LNCaP clone FGC (cell line): ENCODE measurements at regions not wholly inside any gene's neighbourhood (a gene's known extent, or its start where the extent isn't known, plus 50 kb on each side); places are given as distances from the start of the nearest gene placed in this dataset.

ENCODE experiments used
- DNase-seq: peaks from one replicate; pipeline ENCODE4 v3.0.0-alpha.2; 2011; ENCODE audit warnings: low read depth
- H3K4me3 ChIP-seq: 2 replicates; pipeline ENCODE4 v1.5.1; 2011; ENCODE audit warnings: mild to moderate bottlenecking, low read depth, low read length, control low read depth
- TF ChIP-seq, protein P1 (sequence below): IDR thresholded peaks from 2 replicates; pipeline ENCODE4 v1.5.1; 2012; ENCODE audit warnings: mild to moderate bottlenecking; ENCODE audit not compliant: control insufficient read depth, insufficient read depth; ENCODE audit errors: extremely low read depth

- H3K4me3 ChIP-seq: no peak overlapping the region
- TF ChIP-seq, protein P1, sequence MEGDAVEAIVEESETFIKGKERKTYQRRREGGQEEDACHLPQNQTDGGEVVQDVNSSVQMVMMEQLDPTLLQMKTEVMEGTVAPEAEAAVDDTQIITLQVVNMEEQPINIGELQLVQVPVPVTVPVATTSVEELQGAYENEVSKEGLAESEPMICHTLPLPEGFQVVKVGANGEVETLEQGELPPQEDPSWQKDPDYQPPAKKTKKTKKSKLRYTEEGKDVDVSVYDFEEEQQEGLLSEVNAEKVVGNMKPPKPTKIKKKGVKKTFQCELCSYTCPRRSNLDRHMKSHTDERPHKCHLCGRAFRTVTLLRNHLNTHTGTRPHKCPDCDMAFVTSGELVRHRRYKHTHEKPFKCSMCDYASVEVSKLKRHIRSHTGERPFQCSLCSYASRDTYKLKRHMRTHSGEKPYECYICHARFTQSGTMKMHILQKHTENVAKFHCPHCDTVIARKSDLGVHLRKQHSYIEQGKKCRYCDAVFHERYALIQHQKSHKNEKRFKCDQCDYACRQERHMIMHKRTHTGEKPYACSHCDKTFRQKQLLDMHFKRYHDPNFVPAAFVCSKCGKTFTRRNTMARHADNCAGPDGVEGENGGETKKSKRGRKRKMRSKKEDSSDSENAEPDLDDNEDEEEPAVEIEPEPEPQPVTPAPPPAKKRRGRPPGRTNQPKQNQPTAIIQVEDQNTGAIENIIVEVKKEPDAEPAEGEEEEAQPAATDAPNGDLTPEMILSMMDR: no peak
- no peak for DNase-seq
These were observed 133.9 kb downstream of the ZNF281 start for GRCh38 chr1:200275816-200276453.

- DNase-seq: no peak
- TF ChIP-seq, protein P1: no peak
- no peak overlapping the region for H3K4me3 ChIP-seq
These were observed 134.4 kb downstream of the ZNF281 start for GRCh38 chr1:200275415-200275814.

GRCh38 chr1:200274116-200274515 is 135.7 kb downstream of the ZNF281 start:
- DNase-seq: no peak
- no peak overlapping the region for H3K4me3 ChIP-seq
- TF ChIP-seq, protein P1: no peak

GRCh38 chr1:200272481-200273068 is 137.3 kb downstream of the ZNF281 start:
- TF ChIP-seq, protein P1: no peak

GRCh38 chr1:200269256-200269655 is 140.6 kb downstream of the ZNF281 start:
- H3K4me3 ChIP-seq: no peak overlapping the region
- TF ChIP-seq, protein P1: no peak
- no peak for DNase-seq

More at GRCh38 chr1:200272481-200273068, 137.3 kb downstream of the ZNF281 start:
- no peak for DNase-seq
- H3K4me3 ChIP-seq: no peak overlapping the region

- no peak overlapping the region for H3K4me3 ChIP-seq
- TF ChIP-seq, protein P1: no peak
- no peak for DNase-seq
These were observed 141.9 kb downstream of the ZNF281 start for GRCh38 chr1:200267937-200268336.

DNA sequence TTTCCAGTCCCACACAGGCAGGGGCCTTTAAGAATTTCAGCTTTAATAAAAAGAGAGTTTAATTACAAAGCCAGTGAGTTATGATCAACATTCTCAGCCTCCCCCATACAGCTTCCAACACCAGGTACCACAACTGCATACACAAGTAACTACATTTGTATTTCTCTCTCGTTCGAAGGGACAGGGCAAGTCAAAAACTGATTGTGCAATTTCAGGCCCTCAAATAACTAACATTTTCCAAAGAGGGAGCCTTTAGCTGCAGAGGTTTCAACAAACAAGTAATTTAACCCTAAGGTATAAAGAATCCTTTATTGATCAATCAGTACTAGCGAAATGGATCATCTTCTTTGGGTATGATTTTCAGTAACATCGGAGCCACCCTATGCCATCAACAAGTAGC is 142.4 kb downstream of the ZNF281 start:
- no peak for DNase-seq
- TF ChIP-seq, protein P1: no peak
- no peak overlapping the region for H3K4me3 ChIP-seq
